K562 (cell line): ENCODE measurements at regions not wholly inside any gene's neighbourhood (a gene's known extent, or its start where the extent isn't known, plus 50 kb on each side); places are given as distances from the start of the nearest gene placed in this dataset.

Source experiments
- ATAC-seq: fragments of 200-7000 bp; cut with Tn5 transposase; 3 replicates; pipeline ENCODE4 v1.9.1; 2020; ENCODE audit warnings: moderate library complexity
- BruUV-seq: library from RNA; stranded (reverse); fragments of 400-500 nt; replicated peaks from 2 replicates; lab custom pipeline; 2021; lab: Mats Ljungman, UMichigan
- CTCF ChIA-PET: fragments of 300-600 bp; formaldehyde crosslinking; extraction: SDS; loops from one replicate; lab custom pipeline; 2021; ENCODE audit warnings: low intra/inter-chr PET ratio; lab: Yijun Ruan, JAX
- POLR2A ChIA-PET: fragments of 300-600, 350-650 bp; sonication (Branson Sonifier 250); formaldehyde crosslinking; extraction: SDS; loops from one replicate; lab custom pipeline; 2021; ENCODE audit warnings: antibody characterized with exemption, inconsistent platforms; lab: Yijun Ruan, JAX
- DNase-seq, 4 experiments: peaks; one replicate each; pipeline versions ENCODE4 v3.0.0 to v3.0.0-alpha.2; 2011 to 2018; ENCODE audit warnings: low spot score in 3 of 4, mixed read lengths in 3 of 4; ENCODE audit errors: extremely low read depth in 1 of 4
- FAIRE-seq: peaks from 2 replicates; lab custom pipeline; 2011; peaks lifted over from hg19 to GRCh38; lab: Jason Lieb, UNC
- H2AFZ ChIP-seq: 2 replicates; pipeline ENCODE4 v1.6.0; 2011; ENCODE audit warnings: low read depth, low read length, control low read depth, inconsistent platforms
- H3K27ac ChIP-seq: fragments of 200-600 bp; 3 replicates; pipeline ENCODE4 v1.8.0; 2011; ENCODE audit warnings: low read depth, mild to moderate bottlenecking, control low read depth, inconsistent platforms, low read length, moderate library complexity, mixed read lengths; ENCODE audit errors: extremely low read depth
- H3K27me3 ChIP-seq, 2 experiments: fragments of 300-600 bp in 1 of 2; 2 replicates in 1 of 2; 3 replicates in 1 of 2; pipeline versions ENCODE4 v1.6.0 to v1.8.0; 2011; ENCODE audit warnings: inconsistent platforms in 2 of 2, low read length in 2 of 2, mild to moderate bottlenecking in 1 of 2, mixed read lengths in 1 of 2, moderate library complexity in 1 of 2; ENCODE audit not compliant: control insufficient read depth in 2 of 2, insufficient read depth in 2 of 2
- H3K36me3 ChIP-seq: fragments of 300-600 bp; 3 replicates; pipeline ENCODE4 v1.8.0; 2011; ENCODE audit warnings: mild to moderate bottlenecking, low read length, inconsistent platforms; ENCODE audit not compliant: control insufficient read depth, insufficient read depth
- H3K4me1 ChIP-seq, 2 experiments: fragments of 200-600 bp in 1 of 2; replicated peaks in 1 of 2; 2 replicates in 1 of 2; 3 replicates in 1 of 2; pipeline versions ENCODE4 v1.5.1 to v1.8.0; 2011; ENCODE audit warnings: inconsistent platforms in 2 of 2, low read length in 2 of 2, mild to moderate bottlenecking in 1 of 2, mixed read lengths in 1 of 2, moderate library complexity in 1 of 2; ENCODE audit not compliant: control insufficient read depth in 2 of 2, insufficient read depth in 2 of 2
- H3K4me2 ChIP-seq: 2 replicates; pipeline ENCODE4 v1.6.1; 2011; ENCODE audit warnings: low read length, control low read depth, inconsistent platforms, mixed read lengths; ENCODE audit not compliant: insufficient read depth
- H3K4me3 ChIP-seq: fragments of 200-600 bp; sonication (generic), shearing (Covaris generic); 2 replicates; pipeline ENCODE4 v1.5.1; 2016; ENCODE audit warnings: control low read depth, inconsistent platforms
- H3K79me2 ChIP-seq: fragments of 200-600 bp; 3 replicates; pipeline ENCODE4 v1.8.0; 2011; ENCODE audit warnings: low read length, inconsistent platforms; ENCODE audit not compliant: control insufficient read depth, insufficient read depth
- H3K9ac ChIP-seq, 2 experiments: 2 replicates each; pipeline versions ENCODE4 v1.6.0 to v1.6.1; 2011; ENCODE audit warnings: low read depth in 2 of 2, low read length in 2 of 2, control low read depth in 1 of 2, inconsistent platforms in 1 of 2, mild to moderate bottlenecking in 1 of 2, mixed read lengths in 1 of 2; ENCODE audit not compliant: insufficient read depth in 1 of 2
- H3K9me1 ChIP-seq: one replicate; pipeline ENCODE4 v1.6.0; 2011; ENCODE audit warnings: inconsistent platforms, mild to moderate bottlenecking, low read length, moderate library complexity; ENCODE audit not compliant: control insufficient read depth, insufficient read depth
- H3K9me3 ChIP-seq: replicated peaks from 2 replicates; pipeline ENCODE4 v1.5.1; 2011; ENCODE audit warnings: low read depth, low read length, inconsistent platforms; ENCODE audit not compliant: control insufficient read depth, insufficient read depth
- H4K20me1 ChIP-seq: replicated peaks from 2 replicates; pipeline ENCODE4 v1.6.1; 2011; ENCODE audit warnings: low read length, inconsistent platforms, mixed read lengths; ENCODE audit not compliant: control insufficient read depth, insufficient read depth
- HNRNPL ChIP-seq: fragments of 200-400 bp; formaldehyde crosslinking; IDR thresholded peaks from 2 replicates; pipeline ENCODE4 v1.6.1; 2017; ENCODE audit warnings: low read depth, mild to moderate bottlenecking, low read length
- MTA3 ChIP-seq: fragments of 450-650 bp; formaldehyde crosslinking; IDR thresholded peaks from 2 replicates; pipeline ENCODE4 v1.6.1; 2017; ENCODE audit warnings: mild to moderate bottlenecking, borderline replicate concordance
- TGIF2 ChIP-seq: sonication (generic); formaldehyde crosslinking; IDR thresholded peaks from 2 replicates; pipeline ENCODE4 v1.8.1; 2022; ENCODE audit warnings: mild to moderate bottlenecking, missing genetic modification reagents, moderate library complexity
- whole genome bisulfite sequencing: fragments of 100-300 bp; shearing (Covaris generic); methylation state at CpG from one replicate; pipeline ENCODE4 v1.1.6; 2016; ENCODE audit warnings: low coverage, mixed read lengths; ENCODE audit not compliant: insufficient coverage; ENCODE audit errors: missing lambda C conversion rate; 5-methylcytosine and 5-hydroxymethylcytosine counted together
- in situ Hi-C: fragments of 300-500 bp; cut with MboI; formaldehyde crosslinking; loops from 4 replicates; pipeline ENCODE4 v1.15.0; 2018; ENCODE audit warnings: inconsistent platforms, mixed read lengths
- intact Hi-C: fragments of 100-400 bp; cut with micrococcal nuclease; formaldehyde crosslinking; loops from 2 replicates; pipeline ENCODE4 v1.14.2; 2022
- TF ChIP-seq, protein P1 (sequence below): fragments of 450-650 bp; formaldehyde crosslinking; IDR thresholded peaks from 2 replicates; pipeline ENCODE4 v1.4.0; 2022; ENCODE audit warnings: missing genetic modification characterization
- TF ChIP-seq, protein P2 (sequence below): fragments of 250-450 bp; sonication (Bioruptor Pico); IDR thresholded peaks from 2 replicates; pipeline ENCODE4 v1.5.0; 2021; ENCODE audit warnings: mild to moderate bottlenecking, borderline replicate concordance
- TF ChIP-seq, protein P3 (sequence below), 3 experiments: fragments of 200-800 bp in 1 of 3; fragments of 250-450 bp in 1 of 3; fragments of 450-650 bp in 1 of 3; sonication (Bioruptor Pico) in 1 of 3; sonication (Bioruptor generic) in 1 of 3; formaldehyde crosslinking in 1 of 3; IDR thresholded peaks; 2 replicates each; pipeline versions ENCODE4 v1.6.1 to v1.8.0; 2016 to 2022; ENCODE audit warnings: mild to moderate bottlenecking in 2 of 3, missing genetic modification characterization in 2 of 3, missing compliant biosample characterization in 1 of 3, moderate library complexity in 1 of 3

DNA sequence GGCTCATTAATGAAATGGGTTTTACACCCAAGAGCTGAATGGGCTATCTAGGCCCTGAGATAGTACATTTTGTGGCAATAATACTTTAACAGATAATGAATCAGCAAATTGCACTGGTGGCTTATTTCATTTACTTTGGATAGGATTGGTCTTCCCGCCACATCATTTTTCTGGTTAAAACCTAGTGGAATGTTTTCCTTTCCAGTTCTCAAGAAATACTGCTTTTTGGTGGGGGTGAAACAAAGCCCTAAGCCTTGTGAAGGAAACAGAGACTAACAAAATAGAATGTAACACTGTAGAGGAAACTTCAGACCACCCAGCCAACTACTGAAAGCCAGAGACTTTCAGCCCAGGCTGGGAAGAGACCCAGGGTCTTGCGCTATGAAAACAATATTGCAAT, 172.2 kb downstream of the HHIPL2 start:
- H3K4me1 ChIP-seq, result no peaks in the 10 kb centered on the region
- intact Hi-C loops (no loop called here), in situ Hi-C loops (no loop called here)
- no peak overlapping the region for H3K4me2 ChIP-seq
- H3K9ac ChIP-seq, result no peak overlapping the region
- H2AFZ ChIP-seq, result no peak overlapping the region
- H3K36me3 ChIP-seq, result no peaks in the 10 kb centered on the region
- no peak for TF ChIP-seq TGIF2
- ATAC-seq (no peak), FAIRE-seq (no peak), DNase-seq (no peak)
- POLR2A ChIA-PET, result interaction anchor here (0.6 kb wide), 1 partner anchor 11 kb away, joined by 3 read pairs; no protein-coding TSS in a partner anchor
- H3K79me2 ChIP-seq, result no peaks in the 10 kb centered on the region
- no peaks in the 10 kb centered on the region for H3K9me1 ChIP-seq
- H4K20me1 ChIP-seq, result no peaks in the 10 kb centered on the region
- WGBS, result 0% methylated on average over 2 of the region's 2 CpGs
- H3K4me3 ChIP-seq, result no peak overlapping the region
- H3K27ac ChIP-seq, result no peak overlapping the region
- BruUV-seq, result no TSS peak
- H3K9me3 ChIP-seq, result no peaks in the 10 kb centered on the region
- no peaks in the 10 kb centered on the region for H3K27me3 ChIP-seq
- CTCF ChIA-PET, result no interaction called here

DNA sequence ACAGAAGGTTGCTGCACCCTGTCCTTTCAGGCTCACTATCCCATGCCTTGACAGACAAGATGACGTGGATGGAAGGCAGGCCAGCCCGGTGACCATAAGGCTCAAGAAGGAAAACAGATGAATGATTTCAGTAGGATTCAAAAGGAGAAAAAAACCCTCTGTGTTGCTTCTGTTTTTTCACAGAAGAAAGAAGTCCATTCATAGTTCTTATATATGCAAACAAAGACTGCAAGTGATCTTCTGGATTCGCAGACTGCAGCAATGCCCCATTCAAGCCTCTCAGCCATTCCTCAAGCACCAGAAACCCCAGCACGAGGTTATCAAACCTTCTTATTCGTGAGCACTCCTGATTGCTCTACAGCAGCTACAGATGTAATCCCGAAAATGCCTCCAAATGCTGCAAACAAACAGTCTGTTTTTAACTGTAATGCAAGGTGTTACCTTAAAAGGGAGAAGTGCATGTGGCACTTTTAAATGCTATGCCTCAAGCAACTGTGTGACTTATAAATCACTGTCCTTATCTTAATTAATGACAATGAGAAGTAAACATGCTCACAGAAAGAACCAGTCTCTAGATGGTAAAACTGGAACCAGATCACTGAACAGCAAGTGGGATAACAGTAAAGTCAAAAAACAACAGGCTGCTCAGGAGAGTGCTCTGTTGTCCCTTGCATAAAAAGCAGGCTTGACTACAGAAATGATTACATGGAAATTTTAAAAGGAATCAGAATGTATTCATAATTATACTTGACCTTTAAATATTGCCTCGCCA, 173.9 kb downstream of the HHIPL2 start:
- no peaks in the 10 kb centered on the region for H3K36me3 ChIP-seq
- H3K9me3 ChIP-seq, result no peaks in the 10 kb centered on the region
- no peak overlapping the region for H2AFZ ChIP-seq
- ChIA-PET POLR2A (no interaction called here), CTCF (no interaction called here)
- H3K4me2 ChIP-seq, result no peak overlapping the region
- no peaks in the 10 kb centered on the region for H4K20me1 ChIP-seq
- H3K4me1 ChIP-seq, result no peaks in the 10 kb centered on the region
- H3K9me1 ChIP-seq, result no peaks in the 10 kb centered on the region
- FAIRE-seq (no peak), ATAC-seq (no peak), DNase-seq (no peak)
- no peaks in the 10 kb centered on the region for H3K27me3 ChIP-seq
- no peaks in the 10 kb centered on the region for H3K79me2 ChIP-seq
- intact Hi-C loops, result no loop called here
- no TSS peak for BruUV-seq
- WGBS, result under 1% methylated on average over 7 of the region's 7 CpGs
- H3K27ac ChIP-seq, result no peak overlapping the region
- in situ Hi-C loops, result no loop called here
- no peak overlapping the region for H3K9ac ChIP-seq
- H3K4me3 ChIP-seq, result no peak overlapping the region
- TF ChIP-seq, protein P1, sequence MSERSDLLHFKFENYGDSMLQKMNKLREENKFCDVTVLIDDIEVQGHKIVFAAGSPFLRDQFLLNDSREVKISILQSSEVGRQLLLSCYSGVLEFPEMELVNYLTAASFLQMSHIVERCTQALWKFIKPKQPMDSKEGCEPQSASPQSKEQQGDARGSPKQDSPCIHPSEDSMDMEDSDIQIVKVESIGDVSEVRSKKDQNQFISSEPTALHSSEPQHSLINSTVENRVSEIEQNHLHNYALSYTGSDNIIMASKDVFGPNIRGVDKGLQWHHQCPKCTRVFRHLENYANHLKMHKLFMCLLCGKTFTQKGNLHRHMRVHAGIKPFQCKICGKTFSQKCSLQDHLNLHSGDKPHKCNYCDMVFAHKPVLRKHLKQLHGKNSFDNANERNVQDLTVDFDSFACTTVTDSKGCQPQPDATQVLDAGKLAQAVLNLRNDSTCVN (CRISPR knock-in tag), result no peak
- TF ChIP-seq, protein P2, sequence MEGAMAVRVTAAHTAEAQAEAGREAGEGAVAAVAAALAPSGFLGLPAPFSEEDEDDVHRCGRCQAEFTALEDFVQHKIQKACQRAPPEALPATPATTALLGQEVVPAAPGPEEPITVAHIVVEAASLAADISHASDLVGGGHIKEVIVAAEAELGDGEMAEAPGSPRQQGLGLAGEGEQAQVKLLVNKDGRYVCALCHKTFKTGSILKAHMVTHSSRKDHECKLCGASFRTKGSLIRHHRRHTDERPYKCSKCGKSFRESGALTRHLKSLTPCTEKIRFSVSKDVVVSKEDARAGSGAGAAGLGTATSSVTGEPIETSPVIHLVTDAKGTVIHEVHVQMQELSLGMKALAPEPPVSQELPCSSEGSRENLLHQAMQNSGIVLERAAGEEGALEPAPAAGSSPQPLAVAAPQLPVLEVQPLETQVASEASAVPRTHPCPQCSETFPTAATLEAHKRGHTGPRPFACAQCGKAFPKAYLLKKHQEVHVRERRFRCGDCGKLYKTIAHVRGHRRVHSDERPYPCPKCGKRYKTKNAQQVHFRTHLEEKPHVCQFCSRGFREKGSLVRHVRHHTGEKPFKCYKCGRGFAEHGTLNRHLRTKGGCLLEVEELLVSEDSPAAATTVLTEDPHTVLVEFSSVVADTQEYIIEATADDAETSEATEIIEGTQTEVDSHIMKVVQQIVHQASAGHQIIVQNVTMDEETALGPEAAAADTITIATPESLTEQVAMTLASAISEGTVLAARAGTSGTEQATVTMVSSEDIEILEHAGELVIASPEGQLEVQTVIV, result no peak
- TF ChIP-seq HNRNPL (no peak), MTA3 (no peak)
- TF ChIP-seq, protein P3, sequence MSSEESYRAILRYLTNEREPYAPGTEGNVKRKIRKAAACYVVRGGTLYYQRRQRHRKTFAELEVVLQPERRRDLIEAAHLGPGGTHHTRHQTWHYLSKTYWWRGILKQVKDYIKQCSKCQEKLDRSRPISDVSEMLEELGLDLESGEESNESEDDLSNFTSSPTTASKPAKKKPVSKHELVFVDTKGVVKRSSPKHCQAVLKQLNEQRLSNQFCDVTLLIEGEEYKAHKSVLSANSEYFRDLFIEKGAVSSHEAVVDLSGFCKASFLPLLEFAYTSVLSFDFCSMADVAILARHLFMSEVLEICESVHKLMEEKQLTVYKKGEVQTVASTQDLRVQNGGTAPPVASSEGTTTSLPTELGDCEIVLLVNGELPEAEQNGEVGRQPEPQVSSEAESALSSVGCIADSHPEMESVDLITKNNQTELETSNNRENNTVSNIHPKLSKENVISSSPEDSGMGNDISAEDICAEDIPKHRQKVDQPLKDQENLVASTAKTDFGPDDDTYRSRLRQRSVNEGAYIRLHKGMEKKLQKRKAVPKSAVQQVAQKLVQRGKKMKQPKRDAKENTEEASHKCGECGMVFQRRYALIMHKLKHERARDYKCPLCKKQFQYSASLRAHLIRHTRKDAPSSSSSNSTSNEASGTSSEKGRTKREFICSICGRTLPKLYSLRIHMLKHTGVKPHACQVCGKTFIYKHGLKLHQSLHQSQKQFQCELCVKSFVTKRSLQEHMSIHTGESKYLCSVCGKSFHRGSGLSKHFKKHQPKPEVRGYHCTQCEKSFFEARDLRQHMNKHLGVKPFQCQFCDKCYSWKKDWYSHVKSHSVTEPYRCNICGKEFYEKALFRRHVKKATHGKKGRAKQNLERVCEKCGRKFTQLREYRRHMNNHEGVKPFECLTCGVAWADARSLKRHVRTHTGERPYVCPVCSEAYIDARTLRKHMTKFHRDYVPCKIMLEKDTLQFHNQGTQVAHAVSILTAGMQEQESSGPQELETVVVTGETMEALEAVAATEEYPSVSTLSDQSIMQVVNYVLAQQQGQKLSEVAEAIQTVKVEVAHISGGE (CRISPR knock-in tag; IDR thresholded peaks at IDR 0.05), result no peak
